ENCODE measurements at regions not wholly inside any gene's neighbourhood (a gene's known extent, or its start where the extent isn't known, plus 50 kb on each side); places are given as distances from the start of the nearest gene placed in this dataset.
"Not testable (repeated sequence)": the region's sequence is repeated elsewhere in the genome, so short reads cannot be mapped to it uniquely, and the experiment has no call there.

DNA sequence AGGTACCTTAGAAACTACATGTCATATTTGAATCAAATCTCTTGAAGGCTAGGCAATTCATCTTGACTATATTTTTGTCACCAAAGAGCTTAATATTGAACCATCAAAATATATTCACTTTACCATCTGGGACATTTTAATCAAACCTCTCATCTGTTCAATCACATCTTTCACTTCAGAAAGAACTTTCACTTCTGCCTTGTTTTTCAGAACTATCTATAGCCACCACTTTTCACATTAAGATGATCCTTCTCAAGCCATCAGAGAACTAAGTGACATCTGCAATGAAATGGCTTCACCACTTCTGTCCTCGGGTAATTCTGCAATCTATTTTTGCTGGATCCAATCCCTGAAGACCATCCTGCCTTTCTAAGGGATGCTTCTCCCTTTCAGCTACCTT, 57.8 kb downstream of the OR2B2 start:
- no peak for DNase-seq (ENCODE audit: low read depth)

DNA sequence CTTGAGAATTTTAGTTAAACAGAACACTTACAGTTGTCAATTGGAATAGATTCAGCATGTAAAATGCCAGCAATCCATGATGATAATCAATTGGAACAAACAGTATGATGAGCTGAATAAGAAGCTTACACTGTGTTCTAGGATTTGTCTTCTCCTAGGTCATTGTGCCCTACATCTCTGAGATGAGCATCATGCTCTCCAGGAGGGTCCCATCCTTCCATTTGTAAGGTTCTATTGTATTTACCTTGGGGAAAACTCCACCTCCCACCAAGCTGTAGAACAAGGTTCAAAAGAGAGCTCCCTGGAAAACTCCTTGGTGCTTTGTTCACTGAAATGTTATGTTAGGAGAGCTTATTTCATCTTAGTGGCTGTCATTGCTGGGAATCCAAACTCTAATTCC, 60.8 kb downstream of the OR2B2 start:
- no peak for DNase-seq (ENCODE audit: low read depth)

DNA sequence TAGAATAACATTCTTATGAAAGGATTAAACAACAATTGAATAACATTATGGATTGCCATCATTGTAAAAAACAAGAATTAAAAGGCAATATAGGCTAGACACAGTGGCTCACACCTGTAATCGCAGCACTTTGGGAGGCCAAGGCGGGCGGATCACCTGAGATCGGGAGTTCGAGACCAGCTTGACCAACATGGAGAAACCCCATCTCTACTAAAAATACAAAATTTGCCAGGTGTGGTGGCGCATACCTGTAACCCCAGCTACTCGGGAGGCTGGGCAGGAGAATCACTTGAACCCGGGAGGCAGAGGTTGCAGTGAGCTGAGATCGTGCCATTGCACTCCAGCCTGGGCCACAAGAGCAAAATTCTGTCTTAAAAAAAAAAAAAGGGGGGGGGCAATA, 63.2 kb downstream of the OR2B2 start:
- DNase-seq (ENCODE audit: low read depth) = not testable (repeated sequence)

DNA sequence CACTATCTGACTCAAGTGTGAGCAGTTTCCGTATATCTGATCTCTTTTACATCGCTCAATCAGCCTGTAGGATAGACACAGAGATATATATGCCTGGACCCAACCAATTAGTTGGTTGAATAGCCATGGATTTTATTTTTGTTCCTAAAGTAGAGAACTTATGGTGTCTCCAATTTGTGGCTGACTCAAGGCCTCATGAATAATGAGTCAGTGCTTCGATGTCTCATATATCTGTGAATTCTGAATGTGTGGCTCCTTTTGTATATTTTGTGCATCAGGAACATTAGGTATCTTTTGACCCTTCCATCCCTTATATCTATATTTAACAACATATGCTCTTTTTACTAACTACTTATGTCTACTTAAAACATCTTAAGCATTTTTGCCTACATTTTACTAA, 64.5 kb downstream of the OR2B2 start:
- DNase-seq (ENCODE audit: low read depth) = no peak

DNA sequence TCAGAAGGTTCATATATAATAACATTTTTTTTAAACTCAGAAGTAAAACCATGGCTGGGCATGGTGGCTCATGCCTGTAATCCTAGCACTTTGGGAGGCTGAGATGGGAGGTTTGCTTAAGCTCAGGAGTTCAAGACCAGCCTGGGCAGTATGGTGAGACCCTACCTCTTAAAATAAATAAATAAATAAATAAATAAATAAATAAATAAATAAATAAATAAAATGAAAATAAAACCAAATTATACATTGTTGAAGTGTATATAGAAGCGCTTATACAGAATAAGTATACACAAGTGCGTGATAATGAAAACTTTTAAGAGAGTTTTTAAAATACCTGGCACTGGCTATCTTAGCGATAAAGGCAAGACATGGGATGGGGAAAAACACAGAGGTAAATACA, 71.6 kb downstream of the OR2B2 start:
- DNase-seq (ENCODE audit: low read depth) = no peak

DNA sequence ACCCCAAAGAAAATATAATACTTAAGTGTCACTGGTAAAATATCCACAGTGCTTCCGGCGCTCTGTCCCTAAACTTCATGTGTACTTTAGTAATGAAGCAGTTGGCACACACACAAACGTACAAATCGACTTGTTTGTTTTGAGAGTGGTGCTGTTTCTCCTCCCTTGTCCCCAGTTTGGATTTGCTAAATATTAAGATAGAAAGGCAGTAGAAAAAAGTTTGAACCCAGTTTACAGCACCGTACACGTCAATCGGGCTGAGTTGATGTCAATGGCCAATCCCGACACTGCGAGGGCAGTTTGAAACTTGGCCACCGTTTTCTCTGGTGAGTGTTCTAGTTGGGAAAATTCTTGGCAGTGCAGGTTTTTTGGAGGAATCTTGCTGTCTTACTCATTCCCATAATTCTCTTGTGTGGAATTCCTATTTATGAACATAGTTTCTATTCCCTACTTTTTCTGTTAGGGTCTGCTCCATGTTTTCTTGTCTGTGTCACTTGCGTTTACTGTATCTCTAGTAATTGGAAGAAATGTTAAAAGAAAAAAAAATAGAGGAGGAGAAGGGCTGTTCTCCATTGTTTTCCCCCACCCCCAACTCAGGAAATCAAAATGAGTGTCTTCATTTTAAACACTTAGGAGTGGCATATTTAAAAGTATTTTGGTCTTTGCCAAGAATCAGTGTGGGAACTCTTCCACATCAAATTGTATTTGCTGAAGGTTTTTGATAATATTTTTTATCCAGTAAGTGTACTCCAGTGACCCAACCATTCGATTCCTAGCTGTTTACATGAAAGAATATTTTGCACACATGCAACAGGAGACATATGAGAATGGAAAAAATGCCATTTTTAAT, 72.3 kb downstream of the OR2B2 start:
- DNase-seq (ENCODE audit: low read depth) = peak; percentile 42

DNA sequence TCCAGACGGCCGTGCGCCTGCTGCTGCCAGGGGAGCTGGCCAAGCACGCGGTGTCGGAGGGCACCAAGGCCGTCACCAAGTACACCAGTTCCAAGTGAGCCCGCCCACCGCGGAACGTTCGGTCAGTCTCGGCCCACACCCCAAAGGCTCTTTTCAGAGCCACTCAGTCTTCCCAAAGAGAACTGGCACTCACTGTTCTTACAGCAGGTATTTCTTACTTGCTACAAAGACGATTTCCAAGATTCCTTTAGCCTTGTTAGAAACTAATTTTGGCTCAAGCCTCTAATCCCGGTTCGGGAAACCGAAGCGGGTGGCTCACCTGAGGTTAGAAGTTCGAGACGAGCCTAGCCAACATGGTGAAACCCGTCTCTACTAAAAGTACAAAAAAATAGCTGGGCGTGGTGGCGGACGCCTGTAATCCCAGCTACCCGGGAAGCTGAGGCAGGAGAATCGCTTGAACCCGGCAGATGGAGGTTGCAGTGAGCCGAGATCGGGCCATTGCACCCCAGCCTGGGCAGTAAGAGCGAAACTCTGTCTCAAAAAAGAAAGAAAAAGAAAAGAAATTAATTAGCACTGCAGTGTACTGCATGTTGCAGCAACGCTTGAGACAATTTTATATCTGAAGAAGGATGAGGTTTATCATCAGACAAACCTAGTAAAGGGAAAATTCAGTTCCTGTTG, 73.1 kb downstream of the OR2B2 start:
- DNase-seq (ENCODE audit: low read depth) = peak; percentile 63

DNA sequence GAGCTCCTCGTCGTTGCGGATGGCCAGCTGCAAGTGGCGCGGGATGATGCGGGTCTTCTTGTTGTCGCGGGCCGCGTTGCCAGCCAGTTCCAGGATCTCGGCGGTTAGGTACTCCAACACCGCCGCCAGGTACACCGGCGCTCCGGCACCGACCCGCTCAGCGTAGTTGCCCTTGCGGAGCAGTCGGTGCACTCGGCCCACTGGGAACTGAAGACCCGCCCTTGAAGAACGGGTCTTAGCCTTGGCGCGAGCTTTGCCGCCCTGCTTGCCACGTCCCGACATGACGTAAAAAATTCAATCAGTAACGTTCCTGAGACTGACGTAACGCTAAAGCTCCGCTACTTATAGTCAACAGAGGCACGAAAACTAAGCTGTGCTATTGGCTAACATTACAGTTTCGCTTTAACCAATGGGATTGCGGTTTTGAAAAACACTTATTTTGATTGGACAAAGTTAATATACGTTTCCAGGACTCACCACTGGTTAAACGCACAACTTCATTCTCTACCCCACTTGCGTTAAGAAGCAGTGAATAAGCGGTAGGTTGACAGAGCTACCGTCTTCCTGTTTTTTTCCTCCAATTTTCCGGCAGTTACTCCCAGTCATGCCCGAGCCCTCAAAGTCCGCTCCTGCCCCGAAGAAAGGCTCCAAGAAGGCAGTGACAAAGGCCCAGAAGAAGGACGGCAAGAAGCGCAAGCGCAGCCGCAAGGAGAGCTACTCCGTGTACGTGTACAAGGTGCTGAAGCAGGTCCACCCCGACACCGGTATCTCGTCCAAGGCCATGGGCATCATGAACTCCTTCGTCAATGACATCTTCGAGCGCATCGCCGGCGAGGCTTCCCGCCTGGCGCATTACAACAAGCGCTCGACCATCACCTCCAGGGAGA, 73.9 kb downstream of the OR2B2 start:
- DNase-seq (ENCODE audit: low read depth) = peak; percentile 98

DNA sequence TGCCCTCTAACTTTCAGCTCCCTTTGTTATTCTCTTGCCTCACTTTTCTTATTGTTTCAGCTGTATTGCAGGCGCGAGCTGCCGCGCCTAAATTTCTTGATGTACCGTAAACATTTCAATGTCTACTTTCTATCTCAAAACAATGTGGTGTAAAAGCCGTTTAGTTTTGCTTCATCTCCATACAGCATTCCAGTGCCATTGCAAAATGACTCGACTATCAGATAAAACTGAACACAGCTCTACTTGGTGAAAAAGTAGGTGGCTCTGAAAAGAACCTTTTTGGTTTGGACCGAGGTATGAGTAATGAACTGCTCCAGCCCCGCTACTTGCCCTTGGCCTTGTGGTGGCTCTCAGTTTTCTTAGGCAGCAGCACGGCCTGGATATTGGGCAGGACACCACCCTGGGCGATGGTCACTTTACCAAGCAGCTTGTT, 74.6 kb downstream of the OR2B2 start:
- peak; percentile 64 for DNase-seq (ENCODE audit: low read depth)

DNA sequence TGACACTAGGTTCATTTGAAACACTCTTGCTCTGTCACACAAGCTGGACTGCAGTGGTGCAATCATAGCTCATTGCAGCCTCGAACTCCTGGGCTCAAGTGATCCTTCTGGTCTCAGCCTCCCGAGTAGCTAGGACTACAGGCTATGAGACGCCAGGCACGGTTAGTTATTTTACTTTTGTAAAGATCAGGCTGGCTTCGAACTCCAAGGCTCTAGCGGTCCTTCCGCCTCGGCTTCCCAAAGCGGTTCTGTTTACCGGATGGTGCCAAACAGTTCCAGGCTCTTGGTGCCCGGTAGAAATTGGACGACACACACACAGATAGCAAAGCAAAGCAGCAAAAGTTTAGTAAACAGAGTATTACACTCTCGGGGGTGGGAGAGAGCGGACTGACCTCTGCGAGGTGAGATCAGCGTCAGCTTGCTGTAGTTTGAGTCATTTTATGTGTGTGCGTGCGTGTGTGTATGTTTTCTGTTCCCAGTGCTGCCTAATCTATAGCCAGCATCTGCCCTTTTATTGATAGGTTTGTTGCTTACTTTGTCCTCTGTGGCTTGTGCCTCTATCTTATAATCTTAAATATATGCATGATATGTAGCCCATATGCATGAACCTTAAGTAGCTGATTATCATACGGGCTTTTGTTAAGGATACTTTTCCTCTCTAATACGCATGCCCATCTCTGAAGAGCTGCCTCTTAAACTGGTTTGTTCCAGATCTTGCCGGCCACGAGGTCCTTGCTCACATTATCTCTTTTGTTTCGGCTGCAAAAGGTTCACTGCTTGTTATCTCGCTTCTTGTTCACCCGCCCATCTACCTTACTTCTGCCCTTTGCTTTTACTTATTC, 75.2 kb downstream of the OR2B2 start:
- DNase-seq (ENCODE audit: low read depth) = peak; percentile 88

DNA sequence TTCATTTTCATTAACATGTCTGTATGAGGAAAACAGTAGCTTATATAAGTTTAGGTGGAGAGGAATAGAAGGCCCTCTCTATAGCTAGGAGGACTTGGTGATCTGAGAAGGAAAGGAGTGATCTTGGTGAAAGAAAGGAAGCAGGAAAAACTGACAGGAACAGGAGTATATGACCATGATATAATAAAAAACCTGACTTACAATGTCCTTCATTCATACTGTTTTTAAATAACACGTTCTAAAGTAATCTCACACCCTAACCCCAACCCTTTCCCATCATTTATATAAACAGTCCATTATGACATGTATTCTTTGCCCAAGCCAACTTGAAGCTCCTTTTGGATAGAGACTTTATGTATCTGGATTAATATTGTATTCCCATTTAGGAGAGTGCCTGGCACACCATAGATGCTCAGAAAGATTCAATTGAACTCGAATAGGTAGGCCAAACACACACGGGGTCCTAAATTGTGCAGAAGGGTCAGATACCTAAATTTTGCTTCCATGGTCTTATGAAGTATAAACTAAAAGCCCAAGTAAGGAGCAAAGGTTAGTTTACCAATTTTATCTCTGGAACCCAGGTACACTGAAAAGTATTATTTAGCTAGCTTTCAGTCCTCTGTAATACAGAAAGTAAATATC, 75.9 kb downstream of the OR2B2 start:
- no peak for DNase-seq (ENCODE audit: low read depth)

DNA sequence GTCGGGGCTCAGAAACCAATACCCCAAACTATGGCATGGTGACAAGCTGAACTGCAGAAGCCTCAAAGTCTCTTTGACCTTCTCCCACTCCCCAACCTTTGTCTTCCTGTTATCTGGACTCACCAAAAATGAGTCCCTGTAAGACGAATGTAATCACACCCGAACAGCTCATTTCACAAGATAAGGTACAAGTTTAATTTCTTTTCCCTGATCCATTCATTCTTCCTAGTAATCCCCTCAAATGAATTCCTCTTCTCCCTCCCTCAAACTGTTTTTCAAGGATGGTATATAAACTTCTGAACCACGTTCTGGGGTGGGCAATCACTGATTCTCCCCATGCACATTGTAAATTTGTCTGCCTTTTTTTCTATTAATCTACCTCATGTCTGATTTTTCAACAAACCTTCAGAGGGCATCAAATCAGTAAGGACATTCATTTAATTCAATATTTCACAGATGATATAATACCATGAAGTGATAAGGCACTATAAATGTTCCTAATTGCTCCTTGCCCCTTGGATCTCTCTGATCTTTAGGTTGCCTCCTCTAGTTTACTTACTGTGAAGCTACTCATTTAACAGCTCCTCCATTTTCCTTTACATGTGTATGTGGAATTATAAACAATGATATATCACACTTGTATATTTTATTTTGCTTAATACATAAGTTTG, 77.2 kb downstream of the OR2B2 start:
- no peak for DNase-seq (ENCODE audit: low read depth)

DNA sequence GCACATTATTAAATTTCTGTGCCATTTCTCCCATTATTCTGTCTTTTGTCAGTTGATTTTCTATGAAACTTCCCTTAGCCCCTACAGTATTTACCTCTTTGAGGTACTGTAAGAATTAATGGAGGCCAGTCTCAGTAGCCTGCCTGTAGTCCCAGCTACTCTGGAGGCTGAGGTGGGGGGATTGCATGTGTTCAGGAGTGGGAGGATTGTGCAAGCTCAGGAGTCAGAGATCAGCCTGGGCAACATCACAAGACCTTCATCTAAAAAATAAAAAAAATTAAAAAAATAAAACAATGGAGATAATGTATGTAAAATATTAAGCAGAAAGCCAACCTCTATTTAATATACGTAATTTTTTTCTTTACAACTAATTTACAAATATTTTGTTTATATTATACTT, 77.8 kb downstream of the OR2B2 start:
- no peak for DNase-seq (ENCODE audit: low read depth)

DNA sequence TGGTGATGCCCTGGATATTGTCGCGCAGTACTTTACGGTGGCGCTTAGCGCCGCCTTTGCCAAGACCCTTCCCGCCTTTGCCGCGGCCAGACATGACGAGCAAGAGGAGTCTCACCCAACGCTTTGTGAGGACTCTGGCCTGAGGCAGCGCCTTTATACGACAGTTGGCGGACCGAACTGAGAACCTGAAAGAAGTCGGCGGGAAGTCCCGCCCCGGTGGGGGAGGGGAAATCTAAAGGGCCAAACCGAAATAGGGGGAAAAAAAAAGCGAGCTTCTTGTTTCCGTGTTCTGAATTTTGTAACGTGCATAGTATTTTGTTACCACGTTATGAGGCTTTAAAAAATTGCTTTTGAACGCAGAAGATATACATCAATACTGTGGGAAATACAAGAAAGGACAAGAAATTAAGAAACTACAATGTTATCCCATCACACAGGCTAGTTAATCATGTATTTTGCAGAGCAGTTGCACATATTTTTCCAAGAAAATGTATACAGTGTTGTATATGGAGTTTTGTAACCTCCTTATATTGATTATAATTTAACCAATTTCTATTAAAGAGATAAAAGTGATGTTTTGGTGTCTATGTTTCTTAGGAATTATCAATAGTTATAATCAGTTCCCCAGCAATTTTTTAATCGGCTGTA, 80.6 kb downstream of the OR2B2 start:
- peak; percentile 19 for DNase-seq (ENCODE audit: low read depth)

DNA sequence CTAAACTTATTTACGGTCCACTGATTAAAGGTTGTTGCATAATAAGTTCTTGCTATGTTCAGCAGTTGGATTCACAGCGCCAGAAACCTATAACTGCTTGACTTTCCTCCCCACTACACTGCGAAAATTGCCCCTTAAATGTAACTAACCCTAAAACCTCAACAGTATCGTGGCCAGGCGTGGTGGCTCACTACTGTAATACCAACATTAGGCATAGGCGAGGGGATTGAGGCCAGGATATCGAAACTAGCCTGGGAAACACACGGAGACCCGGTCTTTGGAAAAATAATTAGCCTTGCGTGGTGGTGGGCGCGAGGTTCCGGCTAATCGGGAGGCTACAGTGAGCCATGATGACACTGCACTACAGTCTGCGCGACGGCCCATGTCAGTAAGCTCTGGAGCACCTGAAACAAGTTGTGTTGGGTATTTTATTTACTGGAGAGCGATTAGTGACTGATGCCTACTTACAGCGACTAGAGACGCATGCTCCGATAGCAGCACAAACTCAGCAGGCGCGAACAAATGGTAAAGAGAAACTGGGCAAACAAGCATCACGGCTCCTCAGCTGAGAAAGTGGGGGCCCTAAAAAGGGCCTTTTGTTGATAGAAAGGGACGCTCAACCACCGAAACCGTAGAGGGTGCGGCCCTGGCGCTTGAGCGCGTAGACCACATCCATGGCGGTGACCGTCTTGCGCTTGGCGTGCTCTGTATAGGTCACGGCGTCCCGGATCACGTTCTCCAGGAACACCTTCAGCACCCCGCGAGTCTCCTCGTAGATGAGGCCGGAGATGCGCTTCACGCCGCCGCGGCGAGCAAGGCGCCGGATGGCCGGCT, 81.4 kb downstream of the OR2B2 start:
- DNase-seq (ENCODE audit: low read depth) = peak; percentile 13

DNA sequence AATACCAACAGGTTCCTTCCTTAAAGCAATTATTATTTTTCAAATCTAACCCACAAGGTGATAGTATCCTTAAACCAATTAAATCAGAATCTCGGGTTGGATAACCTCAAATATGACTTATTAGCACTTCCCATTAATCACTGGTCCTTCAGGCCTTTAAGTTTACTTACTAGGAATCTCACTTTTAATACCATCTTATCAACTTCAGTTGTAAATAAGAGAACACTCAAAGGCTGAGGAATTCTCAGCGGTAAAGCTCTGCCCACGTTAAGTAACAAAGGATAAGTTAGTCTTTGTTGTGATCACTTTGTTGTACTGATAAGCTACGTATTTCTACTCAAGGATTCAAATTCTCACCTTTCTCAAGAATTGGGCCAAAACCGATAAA, 82.0 kb downstream of the OR2B2 start:
- no peak for DNase-seq (ENCODE audit: low read depth)

DNA sequence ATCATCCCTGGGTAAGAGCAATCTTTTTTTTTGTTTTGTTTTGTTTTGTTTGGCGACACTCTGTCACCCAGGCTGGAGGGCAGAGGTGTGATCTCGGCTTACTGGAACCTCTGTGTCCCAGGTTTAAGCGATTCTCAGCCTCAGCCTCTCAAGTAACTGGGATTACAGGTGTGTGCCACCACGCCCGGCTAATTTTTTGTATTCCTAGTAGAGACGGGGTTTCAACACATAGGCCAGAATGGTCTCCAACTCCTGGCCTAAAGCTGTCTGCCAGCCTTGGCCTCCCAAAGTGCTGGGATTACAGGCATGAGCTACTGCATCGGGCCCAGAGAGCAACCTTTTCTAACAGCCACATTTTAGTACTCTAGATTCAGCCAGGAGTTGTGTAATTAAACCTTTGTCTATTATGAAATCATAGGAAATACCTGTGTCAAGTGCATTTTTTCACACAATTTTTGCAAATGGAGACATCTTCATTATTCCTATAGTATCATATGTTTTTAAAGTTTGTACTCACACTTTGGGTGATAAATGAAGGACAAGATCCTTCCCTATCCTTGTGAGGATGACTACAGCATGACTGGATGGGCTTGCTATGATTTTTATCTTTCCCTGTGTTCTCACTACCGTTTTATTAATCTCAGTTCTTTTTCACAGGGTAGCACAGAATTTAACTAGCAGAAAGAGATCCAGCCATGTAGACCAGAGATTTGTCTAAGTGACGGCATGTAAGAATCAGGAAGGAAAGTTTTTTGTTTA, 82.6 kb downstream of the OR2B2 start:
- DNase-seq (ENCODE audit: low read depth) = no peak

DNA sequence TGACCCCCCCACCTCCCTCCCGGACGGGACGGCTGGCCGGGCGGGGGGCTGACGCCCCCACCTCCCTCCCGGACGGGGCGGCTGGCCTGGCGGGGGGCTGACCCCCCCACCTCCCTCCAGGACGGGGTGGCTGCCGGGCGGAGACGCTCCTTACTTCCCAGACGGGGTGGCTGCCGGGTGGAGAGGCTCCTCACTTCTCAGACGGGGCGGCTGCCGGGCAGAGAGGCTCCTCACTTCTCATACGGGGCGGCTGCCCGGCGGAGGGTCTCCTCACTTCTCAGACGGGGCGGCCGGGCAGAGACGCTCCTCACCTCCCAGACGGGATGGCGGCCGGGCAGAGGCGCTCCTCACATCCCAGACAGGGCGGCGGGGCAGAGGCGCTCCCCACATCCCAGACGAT, 84.7 kb downstream of the OR2B2 start:
- not testable (repeated sequence) for DNase-seq (ENCODE audit: low read depth)

All from myocyte (in vitro differentiated cells).